Stimulated activated effector memory CD8-positive, alpha-beta T cell treated with anti-CD3 and anti-CD28 coated beads, Interleukin-12 subunit alpha, Interleukin-12 subunit beta, amount 100 ng/mL, for 72 hours (primary cell): ENCODE measurements at regions not wholly inside any gene's neighbourhood (a gene's known extent, or its start where the extent isn't known, plus 50 kb on each side); places are given as distances from the start of the nearest gene placed in this dataset.
A peak's percentile ranks its signal among the peaks of the same experiment; 100 is the strongest.

ENCODE experiments used
- ATAC-seq: fragments of 150-1000 bp; cut with Tn5 transposase; 2 replicates; pipeline ENCODE4 v1.10.0; 2021
- DNase-seq, 2 donors: peaks; one replicate each; pipeline ENCODE4 v3.0.0; 2021 to 2022; ENCODE audit warnings: low spot score in 2 of 2
- H3K27ac Mint-ChIP-seq: one replicate; pipeline ENCODE4 v1.8.0; 2022; ENCODE audit warnings: mild to moderate bottlenecking, mixed read lengths
- H3K36me3 Mint-ChIP-seq: one replicate; pipeline ENCODE4 v1.8.0; 2022; ENCODE audit warnings: mild to moderate bottlenecking, mixed read lengths
- H3K4me1 Mint-ChIP-seq: one replicate; pipeline ENCODE4 v1.8.0; 2022; ENCODE audit warnings: mixed read lengths
- H3K4me3 Mint-ChIP-seq: one replicate; pipeline ENCODE4 v1.8.0; 2022; ENCODE audit warnings: mild to moderate bottlenecking, mixed read lengths
- H3K9me3 Mint-ChIP-seq: one replicate; pipeline ENCODE4 v1.8.0; 2022; ENCODE audit warnings: mixed read lengths

DNA sequence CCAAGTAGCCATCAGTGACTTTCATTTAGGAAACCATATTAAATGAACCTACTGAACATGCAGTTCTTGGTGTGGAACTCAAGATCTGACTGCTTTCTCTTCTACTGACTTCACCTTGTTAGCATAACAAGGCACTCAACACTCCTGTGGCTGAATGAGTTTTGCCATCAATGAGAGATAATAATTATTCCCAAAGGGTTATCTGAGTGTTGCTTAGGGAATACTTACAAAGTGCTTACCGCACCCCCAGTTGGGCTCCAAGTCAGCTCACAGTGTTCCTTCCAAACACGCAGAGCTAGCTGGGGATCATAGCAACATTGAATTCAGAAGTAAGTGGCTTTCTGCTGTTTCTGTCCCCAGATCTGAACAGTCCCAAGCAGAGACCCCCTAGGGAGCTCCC is 182.9 kb downstream of the SREK1 start:
- Mint-ChIP-seq H3K36me3 (no peaks in the 10 kb centered on the region), H3K4me3 (no peak overlapping the region), H3K4me1 (no peaks in the 10 kb centered on the region), H3K9me3 (no peaks in the 10 kb centered on the region), H3K27ac (no peak overlapping the region)
- ATAC-seq: no peak
- no peak for DNase-seq

DNA sequence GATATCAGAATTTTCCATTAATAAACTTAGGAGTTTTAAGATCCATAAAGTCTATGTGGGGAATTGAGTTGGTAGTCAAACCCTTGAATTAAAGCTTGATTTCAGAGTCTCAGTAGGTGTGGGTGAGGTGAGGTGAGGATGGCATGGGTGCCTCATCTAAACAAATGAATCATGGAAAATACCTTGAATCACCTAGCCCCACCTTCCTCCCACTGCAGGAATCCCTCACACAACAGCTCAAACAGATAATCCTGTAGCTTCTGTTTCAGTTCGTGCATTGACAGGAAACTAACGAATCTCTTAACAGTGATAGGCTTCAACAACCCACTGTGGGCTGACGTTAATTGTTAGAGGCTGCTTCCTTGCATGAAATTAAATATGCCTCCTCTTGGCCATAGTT is 185.0 kb downstream of the SREK1 start:
- no peaks in the 10 kb centered on the region for H3K4me1 Mint-ChIP-seq
- DNase-seq: no peak
- H3K4me3 Mint-ChIP-seq: no peak overlapping the region
- peak; percentile 80 for ATAC-seq
- no peaks in the 10 kb centered on the region for H3K9me3 Mint-ChIP-seq
- no peaks in the 10 kb centered on the region for H3K36me3 Mint-ChIP-seq
- no peak overlapping the region for H3K27ac Mint-ChIP-seq

GRCh38 chr5:66333192-66333591 is 189.1 kb downstream of the SREK1 start:
- H3K9me3 Mint-ChIP-seq: no peaks in the 10 kb centered on the region
- ATAC-seq (no peak), DNase-seq (no peak)
- H3K36me3 Mint-ChIP-seq: no peaks in the 10 kb centered on the region
- no peaks in the 10 kb centered on the region for H3K4me1 Mint-ChIP-seq
- no peak overlapping the region for H3K27ac Mint-ChIP-seq
- no peak overlapping the region for H3K4me3 Mint-ChIP-seq

GRCh38 chr5:66337626-66338226 is 193.6 kb downstream of the SREK1 start:
- no peak overlapping the region for H3K4me3 Mint-ChIP-seq
- H3K36me3 Mint-ChIP-seq: no peaks in the 10 kb centered on the region
- no peak overlapping the region for H3K27ac Mint-ChIP-seq
- ATAC-seq (no peak), DNase-seq (no peak)
- H3K4me1 Mint-ChIP-seq: no peaks in the 10 kb centered on the region
- H3K9me3 Mint-ChIP-seq: no peaks in the 10 kb centered on the region

- no peaks in the 10 kb centered on the region for H3K9me3 Mint-ChIP-seq
- no peaks in the 10 kb centered on the region for H3K36me3 Mint-ChIP-seq
- H3K4me1 Mint-ChIP-seq: no peaks in the 10 kb centered on the region
- no peak overlapping the region for H3K27ac Mint-ChIP-seq
- no peak for ATAC-seq
- DNase-seq: no peak
- H3K4me3 Mint-ChIP-seq: no peak overlapping the region
Measured at GRCh38 chr5:66338828-66339227, 194.7 kb downstream of the SREK1 start.

DNA sequence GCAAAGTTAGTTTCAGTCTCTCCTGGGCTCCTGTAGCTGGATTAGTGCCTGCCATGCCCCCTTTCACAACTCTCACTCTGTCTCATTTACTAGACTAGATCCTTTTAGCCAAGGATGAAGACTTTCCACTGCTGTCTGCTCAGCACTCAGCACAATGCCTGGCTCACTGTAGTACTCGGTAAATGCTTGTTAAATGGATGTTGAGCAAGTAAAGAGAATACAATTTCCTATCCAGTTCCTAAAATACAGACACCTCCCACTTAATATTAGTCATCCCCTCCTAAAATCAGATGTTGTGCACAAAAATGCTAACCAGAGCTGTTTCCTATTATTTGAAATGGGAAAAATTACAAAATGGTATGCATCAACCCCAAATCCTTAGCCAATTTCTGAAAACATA is 195.8 kb downstream of the SREK1 start:
- Mint-ChIP-seq H3K4me3 (no peak overlapping the region), H3K9me3 (no peaks in the 10 kb centered on the region), H3K36me3 (no peaks in the 10 kb centered on the region), H3K27ac (no peak overlapping the region), H3K4me1 (no peaks in the 10 kb centered on the region)
- ATAC-seq: no peak
- no peak for DNase-seq

GRCh38 chr5:66340786-66341185 is 196.7 kb downstream of the SREK1 start:
- ATAC-seq (no peak), DNase-seq (no peak)
- Mint-ChIP-seq H3K27ac (no peak overlapping the region), H3K4me3 (no peak overlapping the region), H3K36me3 (no peaks in the 10 kb centered on the region), H3K9me3 (no peaks in the 10 kb centered on the region), H3K4me1 (no peaks in the 10 kb centered on the region)

DNA sequence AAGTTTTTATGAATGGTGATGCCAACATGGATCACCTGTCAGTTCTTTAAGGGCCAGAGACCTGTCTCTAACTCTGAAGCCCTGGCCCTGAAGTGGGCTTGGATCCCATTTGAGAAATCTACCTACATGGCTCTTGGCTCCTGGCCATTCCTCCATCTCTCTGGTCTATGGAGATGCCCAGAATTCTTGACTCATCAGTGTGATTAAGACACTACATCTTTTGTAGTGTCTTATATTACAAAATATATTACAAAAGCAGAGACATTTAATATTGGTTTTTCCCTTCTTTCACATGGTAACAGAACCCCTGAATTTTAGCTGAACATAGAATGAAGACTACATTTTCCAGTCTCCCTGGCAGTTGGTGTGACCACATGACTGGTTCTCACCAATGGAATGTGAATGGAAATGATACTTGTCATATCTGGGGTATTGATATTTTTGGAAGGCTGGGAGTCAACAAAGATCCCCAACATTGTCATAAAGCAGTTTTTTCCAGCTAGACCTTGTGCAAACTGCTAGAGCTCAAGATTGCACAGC is 198.3 kb downstream of the SREK1 start:
- H3K27ac Mint-ChIP-seq: no peak overlapping the region
- no peak for ATAC-seq
- H3K4me1 Mint-ChIP-seq: no peaks in the 10 kb centered on the region
- no peak overlapping the region for H3K4me3 Mint-ChIP-seq
- no peak for DNase-seq
- no peaks in the 10 kb centered on the region for H3K36me3 Mint-ChIP-seq
- H3K9me3 Mint-ChIP-seq: no peaks in the 10 kb centered on the region

GRCh38 chr5:66343370-66344071 is 199.4 kb downstream of the SREK1 start:
- H3K27ac Mint-ChIP-seq: no peak overlapping the region
- H3K9me3 Mint-ChIP-seq: no peaks in the 10 kb centered on the region
- no peak overlapping the region for H3K4me3 Mint-ChIP-seq
- DNase-seq: no peak
- H3K36me3 Mint-ChIP-seq: no peaks in the 10 kb centered on the region
- ATAC-seq: no peak
- no peaks in the 10 kb centered on the region for H3K4me1 Mint-ChIP-seq

- H3K4me1 Mint-ChIP-seq: no peaks in the 10 kb centered on the region
Measured at GRCh38 chr5:66344544-66344943, 200.4 kb downstream of the SREK1 start.

GRCh38 chr5:66345281-66345680 is 201.2 kb downstream of the SREK1 start:
- DNase-seq: no peak
- Mint-ChIP-seq H3K36me3 (no peaks in the 10 kb centered on the region), H3K27ac (no peak overlapping the region), H3K9me3 (no peaks in the 10 kb centered on the region), H3K4me1 (no peaks in the 10 kb centered on the region), H3K4me3 (no peak overlapping the region)
- ATAC-seq: no peak

More at GRCh38 chr5:66344544-66344943, 200.4 kb downstream of the SREK1 start:
- no peak overlapping the region for H3K27ac Mint-ChIP-seq
- H3K4me3 Mint-ChIP-seq: no peak overlapping the region
- no peaks in the 10 kb centered on the region for H3K9me3 Mint-ChIP-seq
- ATAC-seq (no peak), DNase-seq (no peak)
- H3K36me3 Mint-ChIP-seq: no peaks in the 10 kb centered on the region

GRCh38 chr5:66346869-66347268 is 202.8 kb downstream of the SREK1 start:
- H3K36me3 Mint-ChIP-seq: no peaks in the 10 kb centered on the region

DNA sequence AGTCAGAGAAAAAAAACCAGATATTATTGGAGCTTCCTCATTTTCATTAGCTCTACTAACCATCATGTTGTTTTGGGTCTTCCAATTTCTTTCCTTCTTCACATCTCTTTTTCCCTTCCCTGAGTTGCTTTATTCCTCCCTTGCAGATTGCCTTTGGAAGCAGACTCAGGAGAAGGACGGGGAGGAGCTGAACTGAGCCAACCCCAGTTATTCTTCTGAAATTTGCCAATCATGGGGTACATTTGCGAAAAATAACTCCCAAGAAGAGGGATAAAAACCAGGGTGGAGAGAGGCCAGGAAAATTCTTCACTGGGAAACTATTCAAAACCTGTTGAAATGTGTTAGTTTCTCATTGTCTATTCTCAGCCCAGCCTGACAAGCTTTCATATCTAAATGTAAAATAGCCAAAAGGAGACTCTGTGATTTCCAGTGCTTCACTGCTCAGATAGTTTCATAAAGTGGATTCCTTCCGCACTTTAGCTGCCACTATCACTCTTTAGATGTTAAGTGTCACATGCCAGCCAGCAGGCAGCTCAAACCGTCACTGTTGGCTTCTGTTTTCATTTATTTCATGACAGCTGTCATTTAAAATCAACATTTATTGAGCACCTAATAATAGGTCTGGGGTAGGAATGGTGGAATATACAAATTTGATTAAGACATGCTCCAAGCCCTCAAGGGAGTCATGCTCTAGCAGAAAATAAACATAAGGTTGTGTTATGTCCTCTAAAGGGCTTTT is 204.5 kb downstream of the SREK1 start:
- H3K27ac Mint-ChIP-seq: no peak overlapping the region
- no peaks in the 10 kb centered on the region for H3K36me3 Mint-ChIP-seq
- H3K4me1 Mint-ChIP-seq: no peaks in the 10 kb centered on the region
- no peak overlapping the region for H3K4me3 Mint-ChIP-seq
- DNase-seq: no peak
- ATAC-seq: no peak
- no peaks in the 10 kb centered on the region for H3K9me3 Mint-ChIP-seq

More at GRCh38 chr5:66346869-66347268, 202.8 kb downstream of the SREK1 start:
- no peak for ATAC-seq
- no peak overlapping the region for H3K27ac Mint-ChIP-seq
- H3K4me3 Mint-ChIP-seq: no peak overlapping the region
- no peaks in the 10 kb centered on the region for H3K4me1 Mint-ChIP-seq
- no peaks in the 10 kb centered on the region for H3K9me3 Mint-ChIP-seq
- DNase-seq: no peak

DNA sequence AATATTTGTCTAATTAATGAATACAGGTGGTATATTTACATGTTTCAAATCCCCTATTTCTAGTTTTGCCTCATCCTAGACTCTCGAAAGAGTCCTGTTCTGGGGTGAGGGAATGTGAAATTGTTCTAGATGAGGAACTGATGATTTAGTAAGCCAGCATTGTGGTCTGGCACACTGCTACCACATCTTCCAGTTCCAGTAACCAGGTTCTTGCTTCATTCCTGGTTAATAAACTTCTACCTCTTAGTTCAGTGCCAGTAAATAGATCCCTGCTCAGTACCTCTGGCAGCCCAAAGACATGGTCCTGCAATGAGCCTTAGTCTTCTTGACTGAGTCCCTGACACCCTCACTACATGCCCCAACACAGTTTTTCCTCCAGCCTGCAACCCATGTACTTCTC is 207.7 kb downstream of the SREK1 start:
- H3K36me3 Mint-ChIP-seq: no peaks in the 10 kb centered on the region
- no peak for DNase-seq
- H3K27ac Mint-ChIP-seq: no peak overlapping the region
- H3K4me1 Mint-ChIP-seq: no peaks in the 10 kb centered on the region
- no peak for ATAC-seq
- H3K9me3 Mint-ChIP-seq: no peaks in the 10 kb centered on the region
- no peak overlapping the region for H3K4me3 Mint-ChIP-seq

DNA sequence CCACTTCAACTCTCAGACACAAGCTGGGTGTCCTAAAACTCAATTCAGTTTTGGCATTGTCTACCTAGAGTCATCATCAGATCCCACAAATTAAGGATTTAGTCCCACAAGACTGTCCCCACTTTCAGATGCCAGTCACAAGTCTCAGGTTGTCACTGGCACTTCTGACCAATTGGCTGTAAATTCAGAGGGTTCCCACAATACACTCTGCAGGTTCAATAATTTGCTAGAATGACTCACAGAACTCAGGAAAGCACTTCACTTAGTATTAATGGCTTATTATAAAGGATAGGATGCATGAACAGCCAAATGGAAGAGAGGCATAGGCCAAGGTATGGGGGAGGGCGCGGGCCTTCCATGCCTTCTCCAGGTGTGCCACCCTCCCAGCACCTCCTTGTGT is 209.1 kb downstream of the SREK1 start:
- ATAC-seq (no peak), DNase-seq (no peak)
- no peaks in the 10 kb centered on the region for H3K9me3 Mint-ChIP-seq
- H3K4me1 Mint-ChIP-seq: no peaks in the 10 kb centered on the region
- no peak overlapping the region for H3K27ac Mint-ChIP-seq
- no peaks in the 10 kb centered on the region for H3K36me3 Mint-ChIP-seq
- H3K4me3 Mint-ChIP-seq: no peak overlapping the region

- Mint-ChIP-seq H3K27ac (no peak overlapping the region), H3K36me3 (no peaks in the 10 kb centered on the region), H3K9me3 (no peaks in the 10 kb centered on the region), H3K4me3 (no peak overlapping the region), H3K4me1 (no peaks in the 10 kb centered on the region)
- ATAC-seq (no peak), DNase-seq (no peak)
Measured at GRCh38 chr5:66354422-66354821, 210.3 kb downstream of the SREK1 start.
